G401.6 (cell line): ENCODE measurements at regions not wholly inside any gene's neighbourhood (a gene's known extent, or its start where the extent isn't known, plus 50 kb on each side); places are given as distances from the start of the nearest gene placed in this dataset.
A peak's percentile ranks its signal among the peaks of the same experiment; 100 is the strongest.
"Not testable (repeated sequence)": the region's sequence is repeated elsewhere in the genome, so short reads cannot be mapped to it uniquely, and the experiment has no call there.

ENCODE experiments used
- FAIRE-seq: peaks from 2 replicates; lab custom pipeline; 2012; peaks lifted over from hg19 to GRCh38; lab: Jason Lieb, UNC

GRCh38 chr12:105587237-105587636 is 256.7 kb downstream of the C12orf75 start:
- FAIRE-seq: no peak

GRCh38 chr12:105588106-105588505 is 257.6 kb downstream of the C12orf75 start:
- no peak for FAIRE-seq

DNA sequence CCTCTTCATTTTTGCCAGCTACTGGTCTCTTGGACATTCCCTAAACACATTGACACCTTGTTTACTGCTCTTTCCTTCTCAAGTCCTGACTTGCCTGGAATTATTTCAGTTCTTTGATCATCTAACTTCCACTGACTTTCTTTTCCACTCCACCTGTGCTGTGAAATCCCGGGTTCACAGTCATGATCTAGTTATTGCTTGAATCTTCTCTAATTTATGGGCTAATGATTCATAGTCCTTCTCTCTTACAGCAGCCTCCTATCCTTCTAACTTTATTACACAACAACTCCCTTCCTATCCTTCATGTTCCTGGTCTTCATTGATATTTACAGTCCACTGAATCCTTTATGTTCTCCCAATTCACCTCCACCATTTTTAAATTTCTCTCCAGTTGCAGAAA is 260.1 kb downstream of the C12orf75 start:
- FAIRE-seq: peak; percentile 61

DNA sequence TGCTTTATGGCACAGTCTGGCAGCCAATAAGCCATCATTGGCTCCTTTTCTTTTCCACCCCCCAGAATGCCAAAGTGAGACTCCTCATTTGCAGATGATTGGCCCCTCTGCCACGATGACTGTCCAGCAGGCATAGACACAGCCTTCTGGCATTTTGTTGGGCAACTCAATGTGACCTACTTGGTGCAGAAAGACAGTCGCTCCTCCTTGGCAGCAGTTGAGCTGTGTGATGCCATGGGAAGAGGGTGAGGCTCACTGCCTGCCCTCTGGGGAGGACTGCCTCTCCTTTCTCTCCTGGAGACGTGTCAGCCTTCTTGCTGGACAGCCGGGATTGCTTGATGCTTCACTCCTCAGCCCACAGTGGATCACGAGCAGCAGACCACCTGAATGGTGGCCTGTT is 264.9 kb downstream of the C12orf75 start:
- FAIRE-seq: no peak

DNA sequence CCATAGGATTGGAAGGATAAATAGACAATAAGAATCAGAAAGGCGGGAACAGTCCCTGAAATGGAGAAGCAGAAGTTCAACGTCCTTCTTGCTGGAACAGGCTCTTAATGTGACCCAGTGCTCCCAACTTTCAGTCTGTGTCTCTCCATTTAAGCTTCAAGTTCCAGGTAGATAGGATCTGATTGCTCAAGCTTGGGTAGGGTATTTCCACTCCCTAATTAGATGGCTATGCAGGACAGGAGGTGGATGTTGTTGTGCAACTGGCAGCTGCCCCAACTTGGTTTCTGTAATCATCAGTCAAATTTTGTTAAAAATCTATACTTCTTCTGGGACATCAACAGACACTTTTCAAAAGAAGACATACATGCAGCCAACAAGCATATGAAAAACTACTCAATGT is 266.2 kb downstream of the C12orf75 start:
- FAIRE-seq: no peak

DNA sequence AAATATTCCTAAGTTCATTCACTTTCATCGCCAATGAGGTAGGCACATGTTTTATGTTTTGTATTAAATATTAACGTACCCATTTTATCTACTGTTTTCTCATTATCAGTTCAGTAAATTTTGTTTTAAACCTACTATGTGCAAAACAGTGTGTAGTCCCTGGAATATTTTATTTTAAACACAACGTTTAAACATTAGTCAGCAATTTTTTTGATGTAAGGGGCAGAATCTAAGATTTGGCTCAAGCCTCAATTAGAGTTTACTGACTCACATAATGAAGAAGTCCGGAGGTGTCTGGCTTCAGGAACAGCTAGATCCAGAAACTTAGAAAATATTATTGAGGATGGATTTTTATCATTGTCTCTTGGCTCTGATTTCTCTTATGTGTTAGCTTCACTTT is 267.5 kb downstream of the C12orf75 start:
- FAIRE-seq: no peak

- no peak for FAIRE-seq
Measured at GRCh38 chr12:105600911-105601545, 270.5 kb downstream of the C12orf75 start.

DNA sequence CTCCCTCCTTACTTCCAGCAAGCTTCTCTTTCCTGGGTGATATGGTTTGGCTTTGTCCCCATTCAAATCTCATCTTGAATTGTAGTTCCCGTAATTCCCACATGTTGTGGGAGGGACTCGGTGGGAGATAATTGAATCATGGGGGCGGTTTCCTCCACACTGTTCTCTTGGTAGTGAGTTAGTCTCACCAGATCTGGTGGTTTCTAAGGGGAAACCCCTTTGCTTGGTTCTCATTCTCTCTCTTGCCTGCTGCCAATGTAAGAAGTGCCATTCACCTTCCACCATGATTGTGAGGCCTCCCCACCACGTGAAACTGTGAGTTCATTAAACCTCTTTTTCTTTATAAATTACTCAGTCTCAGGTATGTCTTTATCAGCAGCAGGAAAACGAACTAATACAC is 271.8 kb downstream of the C12orf75 start:
- FAIRE-seq: not testable (repeated sequence)

GRCh38 chr12:105604281-105604680 is 273.8 kb downstream of the C12orf75 start:
- FAIRE-seq: not testable (repeated sequence)

DNA sequence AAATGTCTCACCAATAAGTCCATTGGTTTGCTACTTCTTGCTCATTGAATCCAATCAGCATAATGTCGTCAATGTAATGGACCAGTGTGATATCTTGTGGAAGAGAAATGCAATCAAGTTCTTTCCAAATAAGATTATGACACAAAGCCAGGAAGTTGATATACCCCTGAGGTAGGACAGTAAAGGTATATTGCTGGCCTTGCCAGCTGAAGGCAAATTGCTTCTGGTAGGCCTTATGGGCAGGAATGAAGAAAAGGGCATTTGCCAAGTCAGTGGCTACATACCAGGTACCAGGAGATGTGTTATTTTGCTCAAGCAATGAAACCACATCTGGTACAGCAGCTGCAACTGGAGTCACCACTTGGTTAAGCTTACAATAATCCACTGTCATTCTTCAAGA is 276.1 kb downstream of the C12orf75 start:
- not testable (repeated sequence) for FAIRE-seq

DNA sequence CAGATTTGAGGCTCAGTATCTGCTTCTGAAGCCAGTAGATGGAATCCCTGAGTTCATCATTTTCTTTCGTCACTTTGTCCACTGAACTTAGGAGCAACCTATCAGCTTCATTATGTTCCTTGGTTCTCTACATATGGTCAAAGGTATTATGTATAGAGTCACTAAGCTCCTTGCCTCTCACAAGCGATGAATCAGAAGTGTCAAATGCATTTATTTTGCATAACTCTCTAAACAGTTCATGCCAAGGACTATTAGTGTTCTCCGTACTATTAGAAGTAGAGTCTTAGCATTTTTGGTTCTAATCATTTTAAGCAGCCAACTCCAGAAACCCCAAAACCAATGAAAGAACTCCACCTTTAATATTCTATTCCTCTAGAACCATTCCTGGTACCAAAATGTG is 278.5 kb downstream of the C12orf75 start:
- not testable (repeated sequence) for FAIRE-seq

DNA sequence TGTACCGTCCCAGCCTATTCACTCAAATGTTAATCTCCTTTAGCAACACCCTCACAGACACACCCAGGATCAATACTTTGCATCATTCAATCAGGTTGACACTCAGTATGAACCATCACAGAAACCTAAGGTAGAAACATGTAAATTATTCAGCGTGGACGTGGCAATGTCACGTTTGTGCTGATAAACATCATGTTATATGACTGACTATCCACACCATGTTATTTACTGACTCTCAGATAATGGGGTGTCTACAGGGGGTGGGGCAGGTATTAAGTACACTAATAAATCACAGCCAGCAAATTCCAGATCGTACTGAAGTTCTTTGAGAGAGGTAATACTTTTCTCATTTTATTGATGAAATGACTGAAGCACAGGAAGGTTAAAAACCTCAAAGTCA is 280.0 kb downstream of the C12orf75 start:
- FAIRE-seq: no peak

DNA sequence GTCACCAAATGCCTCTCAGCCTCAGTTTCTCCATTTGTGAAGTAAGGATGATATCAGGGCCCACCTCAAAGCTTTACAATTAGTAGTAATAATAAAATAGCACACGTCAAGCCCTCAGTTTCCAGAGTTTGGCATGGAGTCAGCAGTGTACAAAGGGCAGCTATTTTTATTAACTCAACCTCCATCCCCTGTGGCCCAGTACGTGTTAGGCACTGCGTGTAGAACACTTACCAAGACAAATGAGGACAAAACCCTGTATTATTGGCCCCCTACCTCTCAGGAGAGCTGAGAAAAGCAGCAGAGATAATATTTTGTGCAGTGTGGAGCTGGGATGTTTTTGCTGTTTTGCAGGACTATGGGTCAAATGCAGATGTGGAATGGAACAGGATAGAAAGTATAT is 280.8 kb downstream of the C12orf75 start:
- no peak for FAIRE-seq

- no peak for FAIRE-seq
Measured at GRCh38 chr12:105613269-105613668, 282.8 kb downstream of the C12orf75 start.

DNA sequence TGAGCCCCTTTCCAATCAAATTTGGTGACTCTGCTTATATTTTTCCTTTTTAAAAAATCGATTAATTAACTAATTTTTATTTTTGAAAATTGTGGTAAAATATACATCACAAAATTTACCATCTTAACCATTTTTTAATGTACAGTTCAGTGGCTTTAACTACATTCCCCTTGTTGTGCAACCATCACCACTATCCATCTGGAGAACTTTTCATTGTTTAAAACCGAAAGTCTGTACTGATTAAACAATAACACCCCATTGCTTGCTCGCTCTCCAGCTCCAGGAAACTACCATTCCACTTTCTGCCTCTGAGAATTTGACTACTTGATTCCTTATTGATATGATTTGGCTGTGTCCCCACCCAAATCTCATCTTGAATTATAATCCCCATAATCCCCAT is 283.4 kb downstream of the C12orf75 start:
- FAIRE-seq: no peak

DNA sequence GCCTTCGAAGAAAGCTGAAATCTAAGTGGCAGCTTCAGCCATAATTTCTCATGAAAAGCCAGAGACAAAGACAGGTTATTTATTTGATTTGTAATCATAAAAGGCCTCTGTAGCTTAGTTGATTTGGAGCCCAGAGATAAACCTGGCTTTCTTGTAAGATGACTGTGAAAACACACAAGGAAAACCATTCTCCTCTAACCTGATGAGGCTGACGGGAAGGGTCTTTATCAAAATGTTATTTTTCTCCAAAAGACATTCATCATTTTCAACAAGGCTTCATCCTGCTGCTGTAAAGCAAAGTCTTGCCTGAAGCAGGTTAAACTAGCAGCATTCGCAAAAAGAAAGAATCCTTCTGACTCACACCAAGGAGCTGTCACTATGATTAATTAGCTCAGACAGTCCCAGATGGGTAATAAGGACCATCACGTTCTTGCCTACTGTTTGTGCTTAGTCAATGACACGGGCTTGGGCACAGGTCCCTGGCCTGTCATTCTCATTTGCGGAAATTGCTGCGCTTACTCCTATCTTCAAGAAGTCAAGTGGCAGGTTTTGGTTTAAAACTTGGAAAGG is 286.6 kb downstream of the C12orf75 start:
- FAIRE-seq: no peak

GRCh38 chr12:105622220-105622619 is 291.7 kb downstream of the C12orf75 start:
- FAIRE-seq: no peak

- FAIRE-seq: no peak
Measured at GRCh38 chr12:105622846-105623736, 292.6 kb downstream of the C12orf75 start.

- no peak for FAIRE-seq
Measured at GRCh38 chr12:105626653-105627052, 296.2 kb downstream of the C12orf75 start.

GRCh38 chr12:105637470-105637869 is 307.0 kb downstream of the C12orf75 start:
- FAIRE-seq: peak; percentile 73

DNA sequence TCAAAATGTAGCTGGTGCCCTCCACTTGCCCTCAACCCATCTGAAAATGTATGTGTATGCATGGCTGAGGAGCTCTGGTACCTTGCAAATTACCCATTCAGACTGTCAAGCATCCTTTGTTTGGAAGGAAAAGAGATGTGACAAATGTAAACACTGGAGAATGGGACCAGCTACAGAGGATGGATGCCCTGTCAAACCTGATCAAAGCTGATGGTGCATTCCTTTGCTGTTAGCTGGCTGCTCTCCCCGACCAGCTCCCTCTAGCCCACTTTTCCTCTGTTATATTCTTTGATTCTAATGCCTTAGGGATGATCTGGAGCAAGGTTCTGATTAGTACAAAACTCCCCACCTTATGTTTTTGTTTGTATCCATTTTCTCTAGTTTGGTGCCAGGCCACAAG is 310.3 kb downstream of the C12orf75 start:
- no peak for FAIRE-seq

DNA sequence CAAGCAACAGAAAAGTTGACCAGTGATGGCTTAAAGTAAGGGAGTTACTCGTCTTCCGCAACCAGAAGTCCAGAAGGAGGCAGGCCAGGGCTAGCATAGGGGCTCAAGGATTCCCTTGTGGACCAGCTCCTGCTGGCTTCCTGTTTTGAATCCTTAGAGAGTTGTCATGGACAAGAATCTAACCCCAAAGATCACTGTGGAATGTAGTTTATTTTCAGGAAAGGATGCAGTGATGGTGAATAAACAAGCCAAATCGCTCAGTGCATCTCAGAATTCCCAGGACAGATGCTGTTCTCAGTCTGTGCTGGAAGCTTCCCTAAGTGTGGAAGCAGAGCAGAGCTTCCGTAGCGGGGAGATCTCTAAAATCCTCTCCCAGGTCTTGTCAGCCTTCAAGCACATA is 311.3 kb downstream of the C12orf75 start:
- no peak for FAIRE-seq

GRCh38 chr12:105644770-105645169 is 314.3 kb downstream of the C12orf75 start:
- no peak for FAIRE-seq
